ENCODE measurements at regions not wholly inside any gene's neighbourhood (a gene's known extent, or its start where the extent isn't known, plus 50 kb on each side); places are given as distances from the start of the nearest gene placed in this dataset.

DNA sequence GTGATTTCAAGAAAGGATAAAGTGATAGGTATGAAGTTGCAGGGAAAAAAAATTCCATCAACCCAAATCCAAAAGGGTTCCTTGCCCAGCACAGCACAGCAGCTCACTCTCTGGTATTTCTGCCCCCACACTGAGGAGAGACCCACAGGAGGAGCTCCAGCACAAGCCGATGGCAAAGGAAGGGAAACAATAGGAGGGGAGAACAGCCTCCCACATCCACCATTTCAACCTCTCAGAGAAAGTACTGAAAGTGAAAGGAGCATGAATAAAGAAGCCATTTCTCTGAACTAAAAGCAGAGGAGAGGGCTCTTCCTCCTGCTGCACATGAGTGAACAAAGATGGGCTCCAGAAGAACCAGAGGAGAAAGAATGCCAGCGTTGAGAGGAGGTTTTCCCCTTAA, 54.9 kb upstream of the ZSWIM6 start:
- Histone ChIP-seq H3K4me3 (replicated peaks in 1 of 3; ENCODE audit: insufficient read depth in 1 of 3, low read depth in 2 of 3, low read length in 3 of 3) (peak overlapping the region in 1 of 3 experiments; percentile 28; a peak in 2 of 6 replicates), H3K79me2 (ENCODE audit: insufficient read depth, low read length) (no peaks in the 10 kb centered on the region), H3K9me3 (ENCODE audit: low read length) (no peaks in the 10 kb centered on the region), H3K9ac (ENCODE audit: insufficient read depth, low read depth, low read length) (no peak overlapping the region), H3K36me3 (replicated peaks in 1 of 2; ENCODE audit: control insufficient read depth in 1 of 2, insufficient read depth in 2 of 2, low read length in 2 of 2) (no peaks in the 10 kb centered on the region), H3K27me3 (ENCODE audit: control insufficient read depth in 1 of 2, insufficient read depth in 2 of 2, low read length in 2 of 2) (no peaks in the 10 kb centered on the region), H2AFZ (ENCODE audit: low read length) (peak overlapping the region; percentile 69), H3K27ac (ENCODE audit: extremely low read length, insufficient read depth, low read length) (no peak overlapping the region), H3K4me1 (ENCODE audit: insufficient read depth, low read length) (no peaks in the 10 kb centered on the region), H3K4me2 (ENCODE audit: low read depth, low read length) (peak overlapping the region; percentile 65), H4K20me1 (ENCODE audit: insufficient read depth, low read length) (no peaks in the 10 kb centered on the region)
- intact Hi-C loops (cut with micrococcal nuclease; ENCODE audit: unreplicated experiment) (loop anchor here (1.0 kb wide), 1 partner anchor 53 kb away; no protein-coding TSS in a partner anchor), in situ Hi-C loops (cut with HindIII; ENCODE audit: extremely low pct_ligation_motif_present, low pct_unique_long_range_greater_than_20kb) (no loop called here)
- ATAC-seq (peak; percentile 86), DNase-seq (ENCODE audit: low spot score) (peak; percentile 18), FAIRE-seq (no peak)
- POLR2A ChIA-PET: no interaction called here
- WGBS (ENCODE audit: low lambda C conversion rate): 0% methylated on average over 2 of the region's 2 CpGs
- no TSS peak for BruUV-seq (replicated peaks)
- TF ChIP-seq, protein P1, sequence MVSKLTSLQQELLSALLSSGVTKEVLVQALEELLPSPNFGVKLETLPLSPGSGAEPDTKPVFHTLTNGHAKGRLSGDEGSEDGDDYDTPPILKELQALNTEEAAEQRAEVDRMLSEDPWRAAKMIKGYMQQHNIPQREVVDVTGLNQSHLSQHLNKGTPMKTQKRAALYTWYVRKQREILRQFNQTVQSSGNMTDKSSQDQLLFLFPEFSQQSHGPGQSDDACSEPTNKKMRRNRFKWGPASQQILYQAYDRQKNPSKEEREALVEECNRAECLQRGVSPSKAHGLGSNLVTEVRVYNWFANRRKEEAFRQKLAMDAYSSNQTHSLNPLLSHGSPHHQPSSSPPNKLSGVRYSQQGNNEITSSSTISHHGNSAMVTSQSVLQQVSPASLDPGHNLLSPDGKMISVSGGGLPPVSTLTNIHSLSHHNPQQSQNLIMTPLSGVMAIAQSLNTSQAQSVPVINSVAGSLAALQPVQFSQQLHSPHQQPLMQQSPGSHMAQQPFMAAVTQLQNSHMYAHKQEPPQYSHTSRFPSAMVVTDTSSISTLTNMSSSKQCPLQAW (CRISPR knock-in tag; IDR thresholded peaks at IDR 0.05): no peak
- TF ChIP-seq, protein P2, sequence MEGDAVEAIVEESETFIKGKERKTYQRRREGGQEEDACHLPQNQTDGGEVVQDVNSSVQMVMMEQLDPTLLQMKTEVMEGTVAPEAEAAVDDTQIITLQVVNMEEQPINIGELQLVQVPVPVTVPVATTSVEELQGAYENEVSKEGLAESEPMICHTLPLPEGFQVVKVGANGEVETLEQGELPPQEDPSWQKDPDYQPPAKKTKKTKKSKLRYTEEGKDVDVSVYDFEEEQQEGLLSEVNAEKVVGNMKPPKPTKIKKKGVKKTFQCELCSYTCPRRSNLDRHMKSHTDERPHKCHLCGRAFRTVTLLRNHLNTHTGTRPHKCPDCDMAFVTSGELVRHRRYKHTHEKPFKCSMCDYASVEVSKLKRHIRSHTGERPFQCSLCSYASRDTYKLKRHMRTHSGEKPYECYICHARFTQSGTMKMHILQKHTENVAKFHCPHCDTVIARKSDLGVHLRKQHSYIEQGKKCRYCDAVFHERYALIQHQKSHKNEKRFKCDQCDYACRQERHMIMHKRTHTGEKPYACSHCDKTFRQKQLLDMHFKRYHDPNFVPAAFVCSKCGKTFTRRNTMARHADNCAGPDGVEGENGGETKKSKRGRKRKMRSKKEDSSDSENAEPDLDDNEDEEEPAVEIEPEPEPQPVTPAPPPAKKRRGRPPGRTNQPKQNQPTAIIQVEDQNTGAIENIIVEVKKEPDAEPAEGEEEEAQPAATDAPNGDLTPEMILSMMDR (CRISPR knock-in tag; IDR thresholded peaks at IDR 0.05): peak; percentile 67
- peak; percentile 68 for TF ChIP-seq STAG1 (CRISPR knock-in tag; IDR thresholded peaks at IDR 0.05)
- TF ChIP-seq SMC3 (IDR thresholded peaks at IDR 0.05; ENCODE audit: low read length): peak; percentile 71
- no peak for TF ChIP-seq DMAP1 (CRISPR knock-in tag; IDR thresholded peaks at IDR 0.05)
- CTCF ChIA-PET (ENCODE audit: low intra/inter-chr PET ratio, low total read pairs): no interaction called here

- Histone ChIP-seq H3K27ac (ENCODE audit: extremely low read length, insufficient read depth, low read length) (no peak overlapping the region), H4K20me1 (ENCODE audit: insufficient read depth, low read length) (no peaks in the 10 kb centered on the region), H3K4me3 (replicated peaks in 1 of 3; ENCODE audit: insufficient read depth in 1 of 3, low read depth in 2 of 3, low read length in 3 of 3) (no peak overlapping the region; a peak in 1 of 6 replicates), H2AFZ (ENCODE audit: low read length) (no peak overlapping the region), H3K4me1 (ENCODE audit: insufficient read depth, low read length) (no peaks in the 10 kb centered on the region), H3K27me3 (ENCODE audit: control insufficient read depth in 1 of 2, insufficient read depth in 2 of 2, low read length in 2 of 2) (no peaks in the 10 kb centered on the region), H3K79me2 (ENCODE audit: insufficient read depth, low read length) (no peaks in the 10 kb centered on the region), H3K9ac (ENCODE audit: insufficient read depth, low read depth, low read length) (no peak overlapping the region), H3K4me2 (ENCODE audit: low read depth, low read length) (peak overlapping the region; percentile 65), H3K36me3 (replicated peaks in 1 of 2; ENCODE audit: control insufficient read depth in 1 of 2, insufficient read depth in 2 of 2, low read length in 2 of 2) (no peaks in the 10 kb centered on the region), H3K9me3 (ENCODE audit: low read length) (no peaks in the 10 kb centered on the region)
- no peak for FAIRE-seq
- WGBS (ENCODE audit: low lambda C conversion rate): 41% methylated on average over 8 of the region's 8 CpGs
- DNase-seq (ENCODE audit: low spot score): no peak
- TF ChIP-seq RFX1 (IDR thresholded peaks at IDR 0.05) (no peak), AKAP8 (CRISPR knock-in tag; IDR thresholded peaks at IDR 0.05) (no peak)
- POLR2A ChIA-PET: interaction anchor here (0.7 kb wide), 1 partner anchor 52 kb away, joined by 3 read pairs; no protein-coding TSS in a partner anchor
- intact Hi-C loops (cut with micrococcal nuclease; ENCODE audit: unreplicated experiment): loop anchor here (1.0 kb wide), 1 partner anchor 53 kb away; no protein-coding TSS in a partner anchor
- BruUV-seq (replicated peaks): no TSS peak
- peak; percentile 43; the same call in 1 of the 3 replicates for ATAC-seq
- in situ Hi-C loops (cut with HindIII; ENCODE audit: extremely low pct_ligation_motif_present, low pct_unique_long_range_greater_than_20kb): no loop called here
- CTCF ChIA-PET (ENCODE audit: low intra/inter-chr PET ratio, low total read pairs): interaction anchor here (0.6 kb wide), 1 partner anchor 777 kb away, joined by 3 read pairs; no protein-coding TSS in a partner anchor
Measured at GRCh38 chr5:61277781-61278180, 54.3 kb upstream of the ZSWIM6 start.
